GM12878 (cell line): ENCODE measurements at regions not wholly inside any gene's neighbourhood (a gene's known extent, or its start where the extent isn't known, plus 50 kb on each side); places are given as distances from the start of the nearest gene placed in this dataset.

Experiments
- ATAC-seq: fragments of 200-7000 bp; cut with Tn5 transposase; 3 replicates; pipeline ENCODE4 v1.9.1; 2020; ENCODE audit warnings: mild to moderate bottlenecking, moderate library complexity
- BruUV-seq: library from RNA; stranded (reverse); fragments of 400-500 nt; replicated peaks from 2 replicates; lab custom pipeline; 2021; lab: Mats Ljungman, UMichigan
- CTCF ChIA-PET: fragments of 300-600 bp; sonication (Branson Sonifier 250); formaldehyde crosslinking; extraction: SDS; loops from one replicate; lab custom pipeline; 2021; ENCODE audit warnings: inconsistent platforms; lab: Yijun Ruan, JAX
- POLR2A ChIA-PET: fragments of 350-600 bp; formaldehyde crosslinking; extraction: SDS; loops from one replicate; lab custom pipeline; 2021; ENCODE audit warnings: inconsistent platforms; lab: Charles Lee
- RAD21 ChIA-PET: fragments of 300-600 bp; sonication (Branson Sonifier 250); formaldehyde crosslinking; loops from one replicate; lab custom pipeline; 2023; ENCODE audit warnings: antibody characterized with exemption; ENCODE audit not compliant: unreplicated experiment; lab: Charles Lee
- SMC1A ChIA-PET: fragments of 300-600 bp; sonication (Branson Sonifier 250); formaldehyde crosslinking; loops from one replicate; lab custom pipeline; 2023; ENCODE audit not compliant: unreplicated experiment, uncharacterized antibody; lab: Charles Lee
- DNase-seq: peaks from one replicate; pipeline ENCODE4 v3.0.0-alpha.2; 2011; ENCODE audit warnings: low read depth, low spot score
- FAIRE-seq: peaks from 3 replicates; lab custom pipeline; 2011; peaks lifted over from hg19 to GRCh38; lab: Jason Lieb, UNC
- H2AFZ ChIP-seq: 2 replicates; pipeline ENCODE4 v1.6.0; 2011; ENCODE audit warnings: low read depth, low read length, control low read depth; ENCODE audit not compliant: control insufficient read depth
- H3K27ac ChIP-seq: 2 replicates; pipeline ENCODE4 v1.5.1; 2011; ENCODE audit warnings: control low read depth; ENCODE audit not compliant: control insufficient read depth, insufficient read depth
- H3K27me3 ChIP-seq, 2 experiments: replicated peaks in 1 of 2; 2 replicates each; pipeline versions ENCODE4 v1.6.0 to v1.6.1; 2011; ENCODE audit warnings: low read length in 1 of 2; ENCODE audit not compliant: control insufficient read depth in 2 of 2, insufficient read depth in 2 of 2
- H3K36me3 ChIP-seq, 2 experiments: 2 replicates each; pipeline ENCODE4 v1.5.1; 2011; ENCODE audit warnings: low read length in 1 of 2; ENCODE audit not compliant: control insufficient read depth in 2 of 2, insufficient read depth in 2 of 2
- H3K4me1 ChIP-seq: 2 replicates; pipeline ENCODE4 v1.6.1; 2011; ENCODE audit warnings: mild to moderate bottlenecking, low read length, moderate library complexity, mixed read lengths; ENCODE audit not compliant: control insufficient read depth, insufficient read depth
- H3K4me2 ChIP-seq: 2 replicates; pipeline ENCODE4 v1.6.0; 2011; ENCODE audit warnings: control low read depth; ENCODE audit not compliant: control insufficient read depth, insufficient read depth
- H3K4me3 ChIP-seq: fragments of 200-600 bp; sonication (generic); 2 replicates; pipeline ENCODE4 v1.5.1; 2016
- H3K79me2 ChIP-seq: 2 replicates; pipeline ENCODE4 v1.6.0; 2011; ENCODE audit warnings: low read length; ENCODE audit not compliant: control insufficient read depth, insufficient read depth
- H3K9ac ChIP-seq: 2 replicates; pipeline ENCODE4 v1.8.0; 2011; ENCODE audit warnings: low read length, control low read depth, mixed read lengths; ENCODE audit not compliant: control insufficient read depth, insufficient read depth
- H3K9me3 ChIP-seq: replicated peaks from 3 replicates; pipeline ENCODE4 v1.5.1; 2011; ENCODE audit warnings: mild to moderate bottlenecking, low read length; ENCODE audit not compliant: control insufficient read depth, insufficient read depth
- H4K20me1 ChIP-seq: 2 replicates; pipeline ENCODE4 v1.6.0; 2011; ENCODE audit not compliant: control insufficient read depth, insufficient read depth
- BCL11A ChIP-seq: IDR thresholded peaks from 2 replicates; pipeline ENCODE4 v1.6.1; 2011; ENCODE audit warnings: low read depth, low read length
- CBFB ChIP-seq: IDR thresholded peaks from 2 replicates; pipeline ENCODE4 v1.6.1; 2016; ENCODE audit warnings: antibody characterized with exemption, low read depth
- CBX3 ChIP-seq: fragments of 200-600 bp; sonication (generic); IDR thresholded peaks from 2 replicates; pipeline ENCODE4 v1.6.1; 2016; ENCODE audit warnings: low read depth, borderline replicate concordance
- CHD4 ChIP-seq: fragments of 200-600 bp; sonication (generic); IDR thresholded peaks from 2 replicates; pipeline ENCODE4 v1.6.1; 2016; ENCODE audit warnings: mild to moderate bottlenecking
- MEF2A ChIP-seq: IDR thresholded peaks from 2 replicates; pipeline ENCODE4 v1.6.1; 2011; ENCODE audit warnings: low read depth, mild to moderate bottlenecking, low read length, moderate library complexity; ENCODE audit not compliant: insufficient read depth
- POLR2AphosphoS2 ChIP-seq: IDR thresholded peaks from 2 replicates; pipeline ENCODE4 v1.6.1; 2011; ENCODE audit warnings: low read depth, mild to moderate bottlenecking, low read length, improper control_type of control experiment, moderate library complexity
- RB1 ChIP-seq: fragments of 450-650 bp; formaldehyde crosslinking; IDR thresholded peaks from 2 replicates; pipeline ENCODE4 v1.6.1; 2017; ENCODE audit warnings: mild to moderate bottlenecking, borderline replicate concordance
- RBBP5 ChIP-seq: fragments of 200-600 bp; sonication (generic); conservative IDR thresholded peaks from 2 replicates; pipeline ENCODE4 v1.6.1; 2016
- RELB ChIP-seq: fragments of 450-650 bp; IDR thresholded peaks from 2 replicates; pipeline ENCODE4 v1.6.1; 2017; ENCODE audit warnings: low read depth, mild to moderate bottlenecking, moderate library complexity
- REST ChIP-seq: IDR thresholded peaks from 2 replicates; pipeline ENCODE4 v1.6.1; 2012; ENCODE audit warnings: mild to moderate bottlenecking, low read depth, low read length
- SP1 ChIP-seq: IDR thresholded peaks from one replicate; pipeline ENCODE4 v1.6.1; 2011; ENCODE audit warnings: low read depth, low read length
- YBX1 ChIP-seq: fragments of 450-650 bp; IDR thresholded peaks from 2 replicates; pipeline ENCODE4 v1.6.1; 2016; ENCODE audit warnings: antibody characterized with exemption
- WGBS: methylation state at CpG from one replicate; pipeline ENCODE4 v1.1.6; 2016; ENCODE audit warnings: low lambda C conversion rate; ENCODE audit not compliant: insufficient replicate concordance, insufficient coverage; ENCODE audit errors: missing lambda C conversion rate; 5-methylcytosine and 5-hydroxymethylcytosine counted together
- in situ Hi-C: fragments of 300-500 bp; cut with MboI; formaldehyde crosslinking; loops from 9 replicates; pipeline ENCODE4 v1.14.3; 2018; ENCODE audit warnings: mixed read lengths
- intact Hi-C: fragments of 100-400 bp; cut with micrococcal nuclease; formaldehyde crosslinking; loops from one replicate; pipeline ENCODE4 v1.14.2; 2022; ENCODE audit not compliant: unreplicated experiment

GRCh38 chr2:19102696-19103423, 255.6 kb downstream of the OSR1 start:
- Histone ChIP-seq H3K36me3 (no peaks in the 10 kb centered on the region), H3K4me2 (no peak overlapping the region), H3K9ac (no peak overlapping the region), H2AFZ (no peak overlapping the region), H3K27me3 (no peaks in the 10 kb centered on the region), H3K79me2 (no peaks in the 10 kb centered on the region), H3K9me3 (no peaks in the 10 kb centered on the region), H3K4me1 (no peaks in the 10 kb centered on the region), H3K27ac (no peak overlapping the region), H4K20me1 (no peaks in the 10 kb centered on the region), H3K4me3 (no peak overlapping the region)
- ChIA-PET POLR2A (no interaction called here), CTCF (no interaction called here), SMC1A (no interaction called here), RAD21 (no interaction called here)
- DNase-seq (no peak), FAIRE-seq (no peak), ATAC-seq (no peak)
- intact Hi-C loops = no loop called here
- TF ChIP-seq CHD4 (no peak), POLR2AphosphoS2 (no peak), BCL11A (no peak), RB1 (no peak), YBX1 (no peak), CBX3 (no peak), RBBP5 (no peak), MEF2A (no peak), SP1 (no peak), CBFB (no peak), REST (no peak), RELB (no peak)
- WGBS = 42% methylated on average over 4 of the region's 4 CpGs
- in situ Hi-C loops = no loop called here
- no TSS peak for BruUV-seq
